Renal pelvis (tissue), 1 donor: ENCODE measurements at regions not wholly inside any gene's neighbourhood (a gene's known extent, or its start where the extent isn't known, plus 50 kb on each side); places are given as distances from the start of the nearest gene placed in this dataset.

Source experiments
- DNase-seq: peaks from one replicate; pipeline ENCODE4 v3.0.0-alpha.2; 2013

DNA sequence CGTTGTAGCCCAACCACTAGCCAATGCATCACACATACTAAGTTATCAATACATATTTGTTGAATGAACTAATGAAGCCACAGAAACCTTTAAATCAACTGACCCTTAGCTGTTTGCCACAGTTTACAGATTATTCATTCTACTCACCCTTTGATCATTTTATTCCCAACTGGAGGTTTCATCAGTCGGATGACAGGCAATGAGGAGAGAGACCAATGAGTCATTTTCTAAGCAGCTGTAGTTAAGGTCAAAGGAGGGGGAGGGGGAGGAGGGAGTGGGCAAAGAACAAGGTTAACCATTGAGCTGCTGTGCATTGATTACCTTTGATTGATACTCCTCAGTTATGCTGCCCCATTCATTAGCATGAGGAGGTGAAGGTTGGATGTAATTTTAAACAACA, 469.5 kb downstream of the VRK1 start:
- no peak for DNase-seq

DNA sequence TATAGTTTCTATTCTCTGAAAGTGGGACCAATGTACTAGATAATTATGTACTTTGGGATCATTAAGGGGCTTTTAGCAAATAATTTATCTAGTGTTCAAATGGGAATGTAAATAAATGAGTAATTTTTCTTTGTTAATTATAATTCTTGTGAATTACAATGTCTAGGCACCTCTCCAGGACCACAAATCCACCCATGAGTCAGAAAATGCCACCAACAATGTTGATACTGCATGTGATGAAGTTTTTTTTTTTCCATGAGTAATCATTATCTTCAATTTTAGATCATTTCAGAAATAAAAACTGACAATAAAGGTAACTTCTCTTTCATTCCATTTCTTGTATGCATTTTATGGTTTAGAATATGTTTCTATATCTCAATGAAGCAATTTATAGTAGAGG, 470.3 kb downstream of the VRK1 start:
- no peak for DNase-seq

DNA sequence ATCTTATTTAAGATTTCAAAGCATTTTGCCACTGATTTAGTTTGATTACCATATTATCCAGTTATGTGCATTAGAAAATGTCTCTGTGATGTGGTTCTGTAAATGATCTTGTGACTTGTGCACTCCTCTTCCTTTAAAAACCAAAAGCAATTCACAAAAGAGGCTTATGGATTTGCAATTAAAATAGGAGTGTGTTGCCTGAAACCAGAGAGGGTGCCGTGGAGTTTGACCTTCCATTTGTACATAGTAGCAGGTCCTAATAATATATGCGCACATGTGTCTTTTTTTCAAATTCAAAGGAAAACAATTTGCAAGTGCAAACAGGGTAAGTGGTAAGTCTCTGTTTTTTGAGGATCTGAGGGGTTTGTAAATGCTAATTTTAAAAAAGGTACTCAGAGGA, 470.9 kb downstream of the VRK1 start:
- no peak for DNase-seq

DNA sequence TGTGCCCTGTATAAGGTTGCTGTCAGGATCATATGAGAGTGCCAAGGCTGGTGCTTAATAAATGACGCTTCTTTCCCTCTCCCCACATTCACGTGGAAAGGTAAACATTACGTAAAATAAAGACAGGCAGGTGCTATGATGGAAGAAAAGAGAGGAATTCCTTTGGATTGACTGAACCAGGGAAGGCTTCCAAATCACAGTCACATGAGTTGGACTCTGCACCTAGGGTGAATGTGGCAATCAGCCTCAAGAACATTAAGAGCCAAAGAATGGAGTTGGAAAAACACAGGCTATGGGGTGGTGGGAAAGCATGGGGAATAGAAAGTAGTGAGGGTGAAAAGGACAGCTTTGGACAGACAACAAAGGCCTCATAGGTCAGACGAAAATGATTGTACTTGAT, 473.1 kb downstream of the VRK1 start:
- DNase-seq: no peak

DNA sequence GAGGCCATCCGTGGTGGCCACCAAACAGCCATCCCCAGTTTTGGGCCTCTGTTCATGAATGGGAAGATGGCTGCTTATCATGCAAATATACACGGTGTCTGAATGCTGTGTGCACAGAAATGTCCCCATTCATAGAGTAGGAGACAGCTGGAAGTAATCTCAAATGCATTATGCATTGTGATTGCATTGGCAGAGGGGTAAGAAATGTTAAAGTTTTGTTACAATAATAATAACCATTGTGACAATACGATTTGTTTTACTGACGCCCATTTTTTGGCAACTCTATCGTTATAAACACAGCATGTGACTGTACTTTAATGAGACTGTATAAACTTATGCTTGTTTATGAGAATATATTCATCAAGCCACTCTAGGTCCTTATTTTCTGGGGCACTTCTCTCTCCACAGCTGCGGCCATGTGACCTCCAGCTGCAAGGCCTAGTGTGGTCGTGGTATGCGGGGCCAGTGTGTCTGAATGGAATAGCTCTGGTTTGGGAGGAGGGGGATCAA, 474.3 kb downstream of the VRK1 start:
- DNase-seq: no peak

DNA sequence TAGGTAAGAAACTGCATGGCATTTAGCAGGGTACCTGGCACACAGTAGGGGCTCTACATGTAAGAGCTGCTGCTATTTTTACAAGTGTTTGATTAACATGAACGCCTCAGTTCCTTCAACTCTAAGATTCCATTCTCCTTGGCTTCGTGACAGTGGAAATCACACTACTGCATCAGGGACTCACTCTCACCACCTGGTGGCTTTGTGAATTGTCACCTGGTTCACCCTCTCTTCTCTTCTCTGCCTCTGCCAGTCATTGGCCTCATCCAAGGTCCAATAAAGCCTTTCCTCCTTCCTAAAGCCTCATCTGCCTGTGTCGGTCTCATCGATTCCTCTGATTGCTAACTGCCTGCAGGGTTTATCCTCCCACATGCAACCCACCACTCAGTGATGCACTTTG, 476.4 kb downstream of the VRK1 start:
- no peak for DNase-seq

DNA sequence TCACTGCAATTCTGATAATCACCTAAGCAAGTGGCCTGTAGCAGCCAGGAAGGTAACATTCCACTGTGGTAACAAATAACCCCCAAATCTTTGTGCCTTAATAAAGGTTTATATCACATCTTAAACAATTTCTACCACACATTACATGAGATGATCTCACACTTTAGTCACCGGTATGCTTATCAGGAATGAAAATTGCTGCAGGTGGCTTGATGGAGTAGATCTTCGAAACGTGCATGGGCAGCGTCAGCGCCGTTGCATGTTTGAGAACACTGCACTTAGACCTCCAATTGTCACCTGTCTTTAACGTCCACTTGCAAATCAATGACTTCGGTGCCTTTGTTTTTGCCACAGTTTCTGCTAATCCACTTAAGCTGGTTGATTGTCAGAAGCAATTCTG, 477.4 kb downstream of the VRK1 start:
- no peak for DNase-seq

DNA sequence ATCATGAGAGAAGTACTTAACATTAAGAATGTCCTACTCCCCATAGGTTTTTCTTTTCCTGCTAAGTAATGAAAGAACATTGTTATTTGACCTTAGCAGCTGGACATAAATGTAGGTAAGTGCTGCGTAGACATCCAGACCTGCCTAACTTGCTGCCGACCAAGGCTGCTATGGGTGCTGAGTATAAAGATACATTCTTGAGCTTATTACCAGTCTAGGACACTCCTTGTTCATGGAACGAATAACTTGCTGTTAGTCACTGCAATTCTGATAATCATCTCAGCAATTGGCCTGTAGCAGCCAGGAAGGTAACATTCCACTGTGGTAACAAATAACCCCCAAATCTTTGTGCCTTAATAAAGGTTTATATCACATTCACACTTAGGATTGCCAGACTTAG, 478.1 kb downstream of the VRK1 start:
- DNase-seq: no peak

DNA sequence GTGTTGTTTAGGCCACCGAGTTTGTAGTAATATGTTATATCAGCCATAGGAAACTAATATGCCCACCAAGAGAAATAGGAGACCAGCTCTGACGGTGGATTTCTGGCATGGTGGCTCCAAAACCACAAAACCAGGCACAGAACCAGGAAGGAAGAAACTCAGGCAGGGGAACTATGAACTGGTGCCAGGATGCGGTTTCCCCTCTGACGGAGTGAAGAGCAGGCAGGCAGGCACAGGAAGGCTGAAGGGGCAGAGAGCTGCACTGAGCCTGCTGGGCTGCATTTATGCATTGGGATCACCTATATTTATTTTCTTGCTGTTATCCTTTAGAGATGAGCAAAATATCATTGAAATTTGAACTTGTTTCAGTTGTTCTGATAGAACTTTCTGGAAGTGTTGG, 479.4 kb downstream of the VRK1 start:
- DNase-seq: no peak

DNA sequence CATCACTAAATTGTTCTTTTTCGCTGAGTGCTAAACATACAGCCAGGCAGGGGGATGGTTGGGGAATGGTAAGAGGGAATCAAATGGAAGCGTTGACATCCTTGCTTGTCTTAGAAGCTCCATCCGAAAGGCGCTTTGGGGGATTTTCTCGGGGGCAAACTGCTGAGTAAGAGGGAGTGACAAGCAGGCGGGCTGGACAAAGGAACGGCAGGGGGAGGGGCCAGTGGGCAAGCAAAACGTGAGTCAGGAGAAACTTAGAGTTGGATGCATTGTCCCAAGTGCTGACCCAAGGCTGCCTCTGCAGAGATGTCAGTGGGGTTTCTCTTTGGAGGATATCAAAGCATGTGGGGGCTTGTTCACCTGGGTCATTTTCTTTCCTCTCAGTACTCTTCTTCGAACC, 480.5 kb downstream of the VRK1 start:
- no peak for DNase-seq

DNA sequence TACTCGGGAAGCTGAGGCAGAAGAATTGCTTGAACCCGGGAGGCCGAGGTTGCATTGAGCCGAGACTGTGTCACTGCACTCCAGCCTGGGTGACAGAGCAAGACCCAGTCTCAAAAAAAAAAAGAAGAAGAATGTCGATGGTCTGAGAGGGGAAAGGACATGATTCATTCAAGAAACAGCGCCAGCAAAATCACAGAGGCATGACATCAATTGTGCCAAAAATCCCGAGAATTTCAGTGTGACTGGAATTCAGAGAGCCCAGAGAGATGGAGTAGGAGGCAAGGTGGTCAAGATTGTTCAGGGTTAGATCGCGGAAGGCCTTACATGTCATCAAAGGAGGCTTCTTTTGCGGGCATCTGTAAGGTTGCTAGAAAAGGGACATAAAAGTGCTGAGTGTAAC, 483.3 kb downstream of the VRK1 start:
- no peak for DNase-seq

DNA sequence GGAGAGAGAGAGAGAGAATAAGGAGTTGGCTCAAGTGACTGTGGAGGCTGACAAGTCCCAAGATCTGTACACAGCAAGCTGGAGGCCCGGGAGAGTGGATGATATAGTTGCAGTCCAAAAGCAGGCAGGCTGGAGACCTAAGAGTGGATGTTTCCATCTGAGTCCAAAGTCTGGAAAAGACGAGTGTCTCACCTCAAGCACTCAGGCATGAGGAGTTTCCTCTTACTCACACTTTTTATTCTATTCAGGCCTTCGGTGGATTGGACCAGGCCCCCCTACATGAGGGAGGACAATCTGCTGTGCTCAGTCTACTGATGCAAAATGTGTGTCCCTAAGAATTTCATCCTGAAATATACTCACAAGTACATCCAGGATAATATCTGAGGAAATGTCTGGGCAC, 484.6 kb downstream of the VRK1 start:
- DNase-seq: no peak

DNA sequence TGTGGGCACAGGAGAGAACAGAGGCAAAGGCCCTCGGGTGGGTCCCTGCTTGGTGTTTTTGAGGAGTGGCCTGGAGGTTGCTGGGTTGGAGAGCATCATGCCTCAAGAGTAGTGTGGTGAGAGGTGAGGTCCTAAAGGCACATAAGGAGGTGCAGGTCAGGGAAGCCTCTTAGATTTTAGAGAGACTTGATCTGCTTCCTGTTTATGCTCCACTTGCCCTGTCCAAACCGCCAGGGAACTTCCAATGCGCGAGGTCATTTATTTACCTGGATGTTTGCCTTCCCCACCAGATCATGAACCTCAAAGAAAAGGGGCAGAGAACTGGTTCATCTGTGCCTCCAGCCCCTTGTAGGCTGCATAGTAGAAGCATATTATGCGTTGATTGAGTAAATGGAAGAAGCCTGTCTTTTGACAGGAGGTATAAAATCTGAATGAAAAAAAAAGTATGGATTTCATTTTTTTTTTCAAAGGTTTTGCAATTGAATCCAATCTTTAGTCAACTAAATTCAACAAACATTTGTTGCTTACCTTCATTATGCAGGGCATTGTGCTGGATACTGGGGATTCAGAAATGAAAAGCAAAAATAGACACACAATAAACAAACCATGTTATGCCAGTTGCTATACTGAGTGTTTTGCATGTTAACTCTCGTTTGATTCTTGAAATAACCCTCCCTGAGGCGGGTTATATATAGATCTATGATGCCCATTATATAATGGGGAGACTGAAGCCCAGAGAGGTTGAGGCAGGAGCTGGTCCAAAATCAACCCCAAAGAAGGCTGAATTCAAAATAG, 485.2 kb downstream of the VRK1 start:
- DNase-seq: no peak

DNA sequence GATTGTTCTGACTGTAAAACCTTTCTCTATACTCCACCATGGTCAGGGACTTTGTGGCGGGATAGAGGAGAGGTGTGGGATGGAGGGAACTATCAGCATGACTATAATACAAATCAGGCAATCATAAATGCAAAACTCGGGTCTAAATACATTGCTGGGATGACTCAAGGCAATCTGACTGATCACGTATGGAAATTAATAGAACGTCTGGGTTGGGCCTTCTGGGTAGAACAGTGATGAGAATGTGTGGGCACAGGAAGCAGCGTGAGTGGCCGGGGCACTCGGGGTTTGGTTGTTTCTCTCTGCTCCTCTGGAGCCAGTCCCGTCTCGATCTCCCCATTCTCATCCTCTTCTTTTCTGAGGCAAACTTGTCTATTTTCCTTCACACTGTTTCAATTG, 485.8 kb downstream of the VRK1 start:
- no peak for DNase-seq

DNA sequence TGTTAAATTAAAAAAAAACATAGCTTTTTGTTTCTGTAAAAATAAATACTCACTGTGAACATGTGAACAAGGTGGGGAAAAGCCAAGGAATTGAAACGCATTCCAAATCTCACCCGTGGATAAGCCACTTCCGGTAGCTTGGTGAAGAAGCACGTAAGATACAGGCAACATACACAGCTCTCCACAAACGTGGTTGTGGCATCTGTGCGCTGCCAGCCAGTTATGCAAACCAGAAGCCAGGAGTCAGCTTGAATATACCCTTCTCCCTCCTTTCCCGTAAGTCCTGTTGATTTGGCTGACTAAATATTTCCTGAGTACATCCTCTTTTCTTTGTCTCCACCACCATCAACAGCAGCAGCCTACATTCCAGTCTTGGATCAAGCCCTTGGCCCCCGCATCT, 486.2 kb downstream of the VRK1 start:
- DNase-seq: no peak

DNA sequence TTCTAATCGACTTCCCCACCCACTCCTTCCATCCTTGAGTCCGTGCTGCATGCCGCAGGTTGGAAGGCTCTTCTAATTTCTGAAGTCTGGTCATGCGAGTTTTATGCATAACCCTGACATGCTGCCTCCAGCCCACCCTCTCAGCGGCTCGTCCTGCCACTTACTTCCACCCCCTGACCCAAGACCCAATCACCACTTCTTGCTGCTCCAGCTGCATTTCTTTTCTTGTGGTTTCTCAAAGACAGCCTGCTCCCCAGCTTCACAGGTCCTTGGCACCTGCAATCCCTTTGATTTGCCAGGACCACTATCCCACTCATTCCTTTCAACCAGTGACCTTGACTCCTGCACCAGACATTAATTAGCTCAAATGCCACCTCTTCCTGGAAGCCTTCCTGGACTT, 486.7 kb downstream of the VRK1 start:
- no peak for DNase-seq

DNA sequence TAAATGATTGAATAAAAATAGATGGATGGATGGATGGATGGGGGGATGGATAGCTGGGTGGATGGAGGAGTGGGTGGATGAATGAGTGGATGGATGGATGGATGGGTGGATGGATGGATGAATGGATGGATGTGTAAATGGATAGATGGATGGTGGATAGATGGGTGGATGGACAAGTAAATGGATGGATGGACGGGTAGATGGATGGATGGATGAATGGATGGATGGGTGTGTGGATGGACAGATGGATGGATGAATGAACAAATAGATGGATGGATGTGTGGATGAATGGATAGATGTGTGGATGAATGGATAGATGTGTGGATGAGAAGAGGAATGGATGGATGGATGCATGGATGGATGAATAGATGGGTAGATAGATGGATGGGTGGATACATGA, 490.8 kb downstream of the VRK1 start:
- no peak for DNase-seq

DNA sequence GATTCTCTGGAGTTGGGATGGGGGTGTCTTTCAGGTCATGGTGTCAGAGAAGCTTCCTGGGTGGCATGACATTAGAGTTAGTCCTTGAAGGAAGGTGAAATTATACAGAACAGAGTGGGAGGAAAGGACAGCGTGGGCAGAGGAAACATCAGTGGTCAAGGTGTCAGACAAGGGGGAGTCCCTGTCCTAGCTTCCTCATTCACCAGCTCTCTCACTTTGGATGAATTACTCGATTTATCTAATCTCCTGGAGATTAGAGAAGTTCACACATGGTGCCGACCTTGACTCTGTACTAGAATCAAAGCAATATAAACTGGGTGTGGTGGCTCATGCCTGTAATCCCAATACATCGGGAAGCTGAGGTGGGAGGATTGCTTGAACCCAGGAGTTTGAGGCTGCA, 492.9 kb downstream of the VRK1 start:
- DNase-seq: no peak

DNA sequence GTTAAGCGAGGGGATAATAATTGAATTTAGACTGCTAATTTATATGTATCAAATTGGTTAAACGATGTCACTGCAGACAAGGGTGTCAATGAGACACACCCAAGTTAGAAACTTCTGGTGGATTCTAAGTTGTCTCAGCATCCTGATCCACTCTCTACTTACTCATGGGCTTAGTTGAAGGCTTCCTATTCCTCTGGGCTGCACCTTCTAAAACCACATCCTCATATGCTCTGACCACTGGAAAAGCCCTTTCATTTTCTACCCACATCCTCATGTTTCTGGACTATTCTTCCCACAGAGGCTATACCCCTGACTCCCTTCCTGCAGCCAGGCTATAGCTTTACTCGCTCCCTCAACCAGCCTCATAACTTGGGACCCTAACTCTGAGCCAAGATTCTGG, 493.8 kb downstream of the VRK1 start:
- no peak for DNase-seq

DNA sequence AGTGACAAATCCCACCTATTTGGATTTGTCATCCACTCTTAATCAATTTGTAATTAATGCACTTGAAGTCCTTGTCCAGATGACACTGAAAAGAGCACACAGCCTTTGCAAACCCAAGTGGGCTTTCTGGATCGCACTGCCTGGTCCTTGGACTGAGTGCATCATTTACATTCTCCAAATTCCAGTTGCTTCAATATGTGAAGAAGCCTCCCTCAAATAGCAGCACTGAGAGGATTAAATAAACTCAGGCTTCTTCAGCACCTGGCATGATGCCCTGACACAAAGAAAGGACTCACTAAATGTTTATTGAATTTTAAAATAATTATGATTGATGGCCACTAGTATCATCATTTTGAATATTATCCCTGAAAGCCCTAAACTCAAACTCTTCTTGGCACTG, 496.5 kb downstream of the VRK1 start:
- DNase-seq: no peak

DNA sequence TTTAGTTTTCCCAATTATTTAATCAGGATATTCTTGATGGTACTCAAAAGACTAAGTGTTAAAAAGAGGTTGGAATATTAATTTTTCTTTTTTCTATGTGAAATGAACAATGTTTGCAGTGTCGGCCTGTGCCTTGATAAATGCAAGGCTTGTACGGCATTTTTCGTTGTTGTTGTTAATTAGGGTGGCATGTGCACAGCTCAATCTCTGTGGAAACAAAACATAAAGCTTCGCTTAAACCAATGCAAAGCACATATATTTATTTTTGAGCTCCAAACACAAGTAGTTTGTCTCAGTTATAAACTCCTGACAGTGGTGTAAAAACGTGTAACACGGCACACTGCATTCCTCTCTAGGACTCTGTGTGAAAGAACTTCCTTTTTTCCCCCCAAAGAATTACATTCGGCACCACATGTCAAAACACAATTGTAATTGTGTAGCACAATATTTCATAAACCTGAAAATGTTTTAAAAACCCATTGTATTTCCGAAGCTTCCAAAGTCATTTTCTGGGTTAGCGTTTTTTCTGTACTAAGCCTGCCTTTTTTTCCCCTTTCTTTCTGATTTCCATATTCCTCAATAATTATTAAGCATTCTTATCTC, 498.0 kb downstream of the VRK1 start:
- DNase-seq: no peak

DNA sequence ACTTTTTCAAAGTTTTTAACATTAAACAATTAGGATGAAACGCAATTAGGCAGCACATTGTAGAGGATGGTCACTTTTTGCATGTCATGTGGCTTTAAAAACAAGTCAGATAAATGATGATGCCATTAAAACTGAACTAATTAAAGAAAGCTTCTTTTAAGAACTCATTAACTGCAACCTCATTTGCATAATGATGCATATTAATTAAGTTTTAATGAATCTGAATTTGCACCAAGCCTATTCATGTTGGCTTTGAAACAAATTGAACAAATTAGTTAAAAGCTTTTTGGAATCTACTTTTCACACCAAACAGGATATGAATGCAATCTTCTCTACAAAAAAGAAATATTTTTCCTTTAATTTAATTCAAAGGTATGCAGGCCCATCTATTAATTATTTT, 499.0 kb downstream of the VRK1 start:
- no peak for DNase-seq

DNA sequence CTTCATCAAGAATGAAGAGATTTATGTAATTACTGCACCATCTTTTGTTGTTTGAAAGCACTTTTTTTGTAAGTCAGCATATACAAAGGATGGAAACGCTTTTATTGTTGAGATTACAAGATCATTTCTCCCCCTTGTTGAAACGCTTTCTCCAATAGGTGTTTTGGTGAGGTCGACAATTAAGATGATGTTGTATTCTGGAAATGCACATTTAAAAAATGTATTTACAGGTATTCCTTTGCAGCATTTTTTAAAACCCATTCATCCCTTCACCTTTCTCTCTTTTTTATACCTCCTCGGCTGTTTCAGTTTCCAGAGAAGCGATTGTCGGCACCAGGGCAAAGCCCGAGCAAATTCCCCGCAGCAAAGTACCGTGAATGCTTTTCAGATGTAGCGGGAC, 499.9 kb downstream of the VRK1 start:
- no peak for DNase-seq

DNA sequence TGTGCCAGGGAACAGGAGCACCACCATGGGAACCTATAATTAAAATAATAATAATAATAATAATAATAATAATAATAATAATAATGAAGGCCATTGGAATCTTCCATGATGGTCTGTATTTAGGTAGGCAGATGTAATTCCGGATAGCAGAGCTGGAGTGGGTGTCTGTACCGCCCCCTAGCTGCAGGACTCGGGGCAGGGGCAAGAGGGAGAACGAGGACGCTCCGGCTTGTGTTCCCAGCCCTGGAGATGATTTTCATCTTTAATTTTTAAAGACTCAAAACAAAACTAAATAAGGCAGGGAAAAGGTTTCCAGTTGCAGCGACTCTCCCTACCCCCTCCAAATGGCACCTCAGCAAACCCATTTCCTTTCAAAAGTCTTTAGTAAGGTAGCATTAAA, 501.1 kb downstream of the VRK1 start:
- DNase-seq: no peak
